NT2/D1 (cell line): ENCODE measurements at regions not wholly inside any gene's neighbourhood (a gene's known extent, or its start where the extent isn't known, plus 50 kb on each side); places are given as distances from the start of the nearest gene placed in this dataset.

Source experiments
- SUZ12 ChIP-seq: IDR thresholded peaks from 2 replicates; pipeline ENCODE4 v1.6.1; 2011; ENCODE audit not compliant: insufficient read length, insufficient read depth; ENCODE audit errors: extremely low read depth
- ZNF274 ChIP-seq: IDR thresholded peaks from 2 replicates; pipeline ENCODE4 v1.6.1; 2011; ENCODE audit warnings: mild to moderate bottlenecking, low read depth, low read length

DNA sequence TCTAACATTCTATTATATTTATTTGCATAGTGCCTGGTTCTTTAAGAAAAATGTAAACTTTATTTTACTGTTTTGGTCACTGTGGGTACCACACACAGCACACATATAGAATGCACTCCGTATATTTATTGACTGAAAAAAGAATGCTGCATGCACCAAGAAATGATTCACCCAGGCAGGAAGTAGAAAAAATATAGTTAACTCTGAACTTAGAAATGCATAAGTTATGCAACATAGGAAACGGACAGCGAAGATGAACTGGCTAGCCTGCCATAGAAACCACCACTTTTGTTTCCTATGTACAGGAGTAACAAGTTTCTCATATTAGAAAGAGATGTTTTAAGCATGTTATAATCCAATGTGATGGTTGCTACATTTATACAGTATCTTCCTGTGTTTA, 635.8 kb downstream of the DSC3 start:
- TF ChIP-seq ZNF274 = no peak
- no peak for TF ChIP-seq SUZ12
